ENCODE measurements at regions not wholly inside any gene's neighbourhood (a gene's known extent, or its start where the extent isn't known, plus 50 kb on each side); places are given as distances from the start of the nearest gene placed in this dataset.

GRCh38 chr2:136392897-136393505, 275.1 kb upstream of the CXCR4 start:
- intact Hi-C loops (cut with micrococcal nuclease; ENCODE audit: unreplicated experiment), result no loop called here
- Histone ChIP-seq H3K4me1 (ENCODE audit: control insufficient read depth, insufficient read depth, low read length) (peaks cover 12% of the 10 kb centered on the region), H3K27me3 (replicated peaks in 1 of 2; ENCODE audit: control insufficient read depth in 2 of 2, insufficient read depth in 2 of 2, low read length in 1 of 2) (no peaks in the 10 kb centered on the region), H3K9me3 (replicated peaks; ENCODE audit: control insufficient read depth, insufficient read depth, low read length) (no peaks in the 10 kb centered on the region), H3K27ac (ENCODE audit: control insufficient read depth, insufficient read depth) (no peak overlapping the region), H3K4me3 (no peak overlapping the region), H3K79me2 (ENCODE audit: control insufficient read depth, insufficient read depth, low read length) (no peaks in the 10 kb centered on the region), H4K20me1 (ENCODE audit: control insufficient read depth, insufficient read depth) (no peaks in the 10 kb centered on the region), H3K4me2 (ENCODE audit: control insufficient read depth, insufficient read depth) (no peak overlapping the region), H2AFZ (ENCODE audit: control insufficient read depth, low read depth, low read length) (no peak overlapping the region), H3K36me3 (ENCODE audit: control insufficient read depth in 2 of 2, insufficient read depth in 2 of 2, low read length in 1 of 2) (no peaks in the 10 kb centered on the region), H3K9ac (ENCODE audit: control insufficient read depth, insufficient read depth, low read length) (no peak overlapping the region)
- ATAC-seq (no peak), DNase-seq (ENCODE audit: low read depth, low spot score) (no peak), FAIRE-seq (no peak)
- 48% methylated on average over 4 of the region's 4 CpGs for WGBS (ENCODE audit: insufficient coverage, insufficient replicate concordance, low lambda C conversion rate, missing lambda C conversion rate)
- no peak for TF ChIP-seq STAT3 (IDR thresholded peaks at IDR 0.05; ENCODE audit: low read depth, low read length)
- no peak for TF ChIP-seq POLR2AphosphoS2 (IDR thresholded peaks at IDR 0.05; ENCODE audit: low read depth, low read length)
- TF ChIP-seq, protein P1, sequence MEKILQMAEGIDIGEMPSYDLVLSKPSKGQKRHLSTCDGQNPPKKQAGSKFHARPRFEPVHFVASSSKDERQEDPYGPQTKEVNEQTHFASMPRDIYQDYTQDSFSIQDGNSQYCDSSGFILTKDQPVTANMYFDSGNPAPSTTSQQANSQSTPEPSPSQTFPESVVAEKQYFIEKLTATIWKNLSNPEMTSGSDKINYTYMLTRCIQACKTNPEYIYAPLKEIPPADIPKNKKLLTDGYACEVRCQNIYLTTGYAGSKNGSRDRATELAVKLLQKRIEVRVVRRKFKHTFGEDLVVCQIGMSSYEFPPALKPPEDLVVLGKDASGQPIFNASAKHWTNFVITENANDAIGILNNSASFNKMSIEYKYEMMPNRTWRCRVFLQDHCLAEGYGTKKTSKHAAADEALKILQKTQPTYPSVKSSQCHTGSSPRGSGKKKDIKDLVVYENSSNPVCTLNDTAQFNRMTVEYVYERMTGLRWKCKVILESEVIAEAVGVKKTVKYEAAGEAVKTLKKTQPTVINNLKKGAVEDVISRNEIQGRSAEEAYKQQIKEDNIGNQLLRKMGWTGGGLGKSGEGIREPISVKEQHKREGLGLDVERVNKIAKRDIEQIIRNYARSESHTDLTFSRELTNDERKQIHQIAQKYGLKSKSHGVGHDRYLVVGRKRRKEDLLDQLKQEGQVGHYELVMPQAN (conservative IDR thresholded peaks at IDR 0.05), result no peak
- TF ChIP-seq ESRRA (IDR thresholded peaks at IDR 0.05; ENCODE audit: low read length), result no peak
- TF ChIP-seq FOS (IDR thresholded peaks at IDR 0.05; ENCODE audit: borderline replicate concordance, extremely low read depth, insufficient read length), result no peak
- TF ChIP-seq TCF7 (IDR thresholded peaks at IDR 0.05; ENCODE audit: borderline replicate concordance), result no peak
- no peak for TF ChIP-seq HDAC6 (IDR thresholded peaks at IDR 0.05; ENCODE audit: unreplicated experiment)
- TF ChIP-seq IKZF1 (conservative IDR thresholded peaks at IDR 0.05), result no peak
- TF ChIP-seq NFXL1 (IDR thresholded peaks at IDR 0.05; ENCODE audit: borderline replicate concordance), result no peak
- TF ChIP-seq NR2C1 (IDR thresholded peaks at IDR 0.05), result no peak
- no peak for TF ChIP-seq RAD51 (IDR thresholded peaks at IDR 0.05)
- no peak for TF ChIP-seq HDGF (IDR thresholded peaks at IDR 0.05)
- no peak for TF ChIP-seq ZBED1 (IDR thresholded peaks at IDR 0.05; ENCODE audit: borderline replicate concordance)
- no peak for TF ChIP-seq BMI1 (IDR thresholded peaks at IDR 0.05; ENCODE audit: borderline replicate concordance)
- no peak for TF ChIP-seq ZNF274 (IDR thresholded peaks at IDR 0.05; ENCODE audit: insufficient read depth, insufficient read length)
- TF ChIP-seq NR2C2 (IDR thresholded peaks at IDR 0.05; ENCODE audit: borderline replicate concordance, control insufficient read depth, insufficient read length, low read depth), result no peak
- ChIA-PET CTCF (no interaction called here), RAD21 (ENCODE audit: unreplicated experiment) (no interaction called here), SMC1A (ENCODE audit: uncharacterized antibody, unreplicated experiment) (interaction anchor here (1.3 kb wide), 1 partner anchor 137 kb away, joined by 3 read pairs; no protein-coding TSS in a partner anchor), POLR2A (no interaction called here)
- in situ Hi-C loops (cut with MboI), result loop anchor here (25.0 kb wide), 1 partner anchor 1406 kb away; no protein-coding TSS in a partner anchor
- BruUV-seq (replicated peaks), result no TSS peak

All from GM12878 (cell line).